ENCODE measurements at regions not wholly inside any gene's neighbourhood (a gene's known extent, or its start where the extent isn't known, plus 50 kb on each side); places are given as distances from the start of the nearest gene placed in this dataset.

DNA sequence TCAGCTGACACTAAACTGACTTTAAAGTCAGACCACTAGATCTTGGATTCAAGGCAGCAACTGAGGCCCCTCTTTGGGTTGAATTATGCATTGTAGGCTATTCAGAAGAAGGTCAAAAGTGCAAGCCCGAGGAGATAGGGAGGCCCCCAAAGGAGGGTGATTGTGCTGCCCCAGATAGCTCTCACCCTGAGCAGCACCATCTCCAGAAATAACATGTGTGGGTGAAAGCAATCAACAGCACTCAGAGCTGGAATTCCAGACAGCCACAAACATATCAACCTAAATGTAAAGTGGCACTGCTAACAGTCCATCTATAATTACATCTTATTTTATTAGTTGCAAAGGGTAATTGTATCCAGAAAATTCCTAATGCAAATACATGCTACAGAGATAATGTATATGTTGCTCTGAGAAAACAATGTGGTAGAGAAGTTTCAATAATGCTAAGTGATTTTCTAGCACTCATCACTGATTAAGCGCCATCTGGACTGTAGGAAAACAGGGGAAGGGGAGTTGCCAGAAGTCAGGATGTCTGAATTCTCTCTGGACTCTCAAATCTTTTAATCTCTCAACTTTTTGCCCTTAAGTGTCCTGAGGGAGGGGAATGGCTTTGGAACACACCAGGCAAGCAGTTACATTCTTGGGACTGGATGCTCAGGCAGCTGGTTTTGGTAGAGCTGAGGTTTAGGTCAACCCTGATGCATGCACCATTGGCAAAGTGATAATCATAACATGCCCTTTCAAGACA is 61.8 kb upstream of the SFRP2 start:
- DNase-seq (ENCODE audit: low spot score): no peak

DNA sequence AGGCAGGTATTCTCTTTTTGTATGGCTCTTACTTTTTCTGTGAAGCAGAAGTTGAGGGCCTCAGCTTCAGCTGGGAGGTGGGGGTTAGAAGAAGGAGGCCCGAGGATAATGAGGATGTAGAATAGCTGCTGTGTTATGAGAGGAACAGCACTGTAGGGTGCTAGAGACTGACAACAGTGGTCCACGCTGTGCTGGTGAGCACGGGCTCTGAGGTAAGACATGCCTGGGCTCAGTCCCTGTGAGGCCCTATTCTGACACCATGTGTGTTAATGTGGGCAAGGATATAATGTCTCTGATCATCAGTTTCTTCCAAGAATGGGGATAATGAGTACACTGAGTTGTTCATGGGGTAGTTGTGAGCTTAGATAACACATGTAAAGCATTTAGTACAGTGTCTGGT is 55.3 kb upstream of the SFRP2 start:
- DNase-seq (ENCODE audit: low spot score): no peak
